CD14-positive monocyte (primary cell): ENCODE measurements at regions not wholly inside any gene's neighbourhood (a gene's known extent, or its start where the extent isn't known, plus 50 kb on each side); places are given as distances from the start of the nearest gene placed in this dataset.

Experiments
- DNase-seq, 3 donors: peaks; one replicate each; pipeline ENCODE4 v3.0.0-alpha.2; 2011 to 2022
- H2AFZ ChIP-seq: 2 replicates; pipeline ENCODE4 v1.6.0; 2012; ENCODE audit warnings: mild to moderate bottlenecking, low read depth, low read length, inconsistent platforms; ENCODE audit not compliant: insufficient read depth, poor library complexity, severe bottlenecking
- H3K27ac ChIP-seq, 2 donors: 1 replicate in 1 of 2; 2 replicates in 1 of 2; pipeline ENCODE4 v1.5.1; 2012 to 2013; ENCODE audit warnings: low read length in 2 of 2, control low read depth in 1 of 2, inconsistent platforms in 1 of 2, low read depth in 1 of 2, mild to moderate bottlenecking in 1 of 2
- H3K27me3 ChIP-seq, 2 donors: one replicate each; pipeline versions ENCODE4 v1.6.0 to v1.6.1; 2011 to 2013; ENCODE audit warnings: low read length in 2 of 2; ENCODE audit not compliant: control insufficient read depth in 2 of 2, insufficient read depth in 2 of 2
- H3K36me3 ChIP-seq, 2 donors: replicated peaks in 1 of 2; 1 replicate in 1 of 2; 2 replicates in 1 of 2; pipeline versions ENCODE4 v1.5.1 to v1.6.1; 2012 to 2013; ENCODE audit warnings: low read length in 2 of 2, control low read depth in 1 of 2, inconsistent platforms in 1 of 2, mild to moderate bottlenecking in 1 of 2; ENCODE audit not compliant: insufficient read depth in 2 of 2, control insufficient read depth in 1 of 2
- H3K4me1 ChIP-seq, 2 donors: 1 replicate in 1 of 2; 2 replicates in 1 of 2; pipeline versions ENCODE4 v1.5.1 to v1.6.1; 2012 to 2013; ENCODE audit warnings: low read length in 2 of 2, control low read depth in 1 of 2, inconsistent platforms in 1 of 2, mild to moderate bottlenecking in 1 of 2, moderate library complexity in 1 of 2; ENCODE audit not compliant: insufficient read depth in 2 of 2, control insufficient read depth in 1 of 2
- H3K4me2 ChIP-seq: replicated peaks from 2 replicates; pipeline ENCODE3; 2012; ENCODE audit warnings: low read length, moderate library complexity, mild to moderate bottlenecking; ENCODE audit not compliant: poor library complexity, severe bottlenecking; ENCODE audit errors: extremely low read depth
- H3K4me3 ChIP-seq, 3 experiments: fragments of 200-600 bp in 1 of 3; sonication (generic) in 1 of 3; replicated peaks in 1 of 3; 1 replicate in 2 of 3; 2 replicates in 1 of 3; pipeline ENCODE4 v1.5.1; 2011 to 2013; ENCODE audit warnings: low read length in 3 of 3, mild to moderate bottlenecking in 3 of 3, control low read depth in 2 of 3, low read depth in 2 of 3, inconsistent platforms in 1 of 3, moderate library complexity in 1 of 3
- H3K79me2 ChIP-seq: 2 replicates; pipeline ENCODE4 v1.6.0; 2012; ENCODE audit warnings: mild to moderate bottlenecking, control low read depth, inconsistent platforms, low read length, moderate library complexity; ENCODE audit not compliant: insufficient read depth
- H3K9ac ChIP-seq: 2 replicates; pipeline ENCODE4 v1.6.0; 2017; ENCODE audit warnings: low read length, mild to moderate bottlenecking; ENCODE audit not compliant: insufficient read depth, poor library complexity, severe bottlenecking
- H3K9me3 ChIP-seq, 2 donors: replicated peaks in 1 of 2; 1 replicate in 1 of 2; 2 replicates in 1 of 2; pipeline versions ENCODE4 v1.5.1 to v1.6.1; 2012 to 2013; ENCODE audit warnings: low read length in 2 of 2, control low read depth in 1 of 2; ENCODE audit not compliant: control insufficient read depth in 1 of 2, insufficient read depth in 1 of 2
- H4K20me1 ChIP-seq: 2 replicates; pipeline ENCODE4 v1.6.0; 2012; ENCODE audit warnings: mild to moderate bottlenecking, low read length, control low read depth, moderate library complexity; ENCODE audit not compliant: insufficient read depth
- H3K27ac Mint-ChIP-seq, 7 donors: one replicate each; pipeline ENCODE4 v1.8.0; 2020; ENCODE audit warnings: mild to moderate bottlenecking in 7 of 7, mixed read lengths in 7 of 7, moderate library complexity in 6 of 7, inconsistent platforms in 2 of 7
- H3K27me3 Mint-ChIP-seq, 3 donors: one replicate each; pipeline ENCODE4 v1.8.0; 2021 to 2022; ENCODE audit warnings: low read depth in 3 of 3, mild to moderate bottlenecking in 3 of 3, mixed read lengths in 3 of 3, moderate library complexity in 3 of 3, inconsistent platforms in 1 of 3
- H3K36me3 Mint-ChIP-seq, 2 donors: one replicate each; pipeline ENCODE4 v1.8.0; 2020; ENCODE audit warnings: mixed read lengths in 2 of 2, inconsistent platforms in 1 of 2, mild to moderate bottlenecking in 1 of 2
- H3K4me1 Mint-ChIP-seq: one replicate; pipeline ENCODE4 v1.8.0; 2020; ENCODE audit warnings: mild to moderate bottlenecking, mixed read lengths
- H3K4me3 Mint-ChIP-seq, 2 donors: one replicate each; pipeline ENCODE4 v1.8.0; 2020; ENCODE audit warnings: mild to moderate bottlenecking in 2 of 2, mixed read lengths in 2 of 2, moderate library complexity in 1 of 2
- H3K9me3 Mint-ChIP-seq, 7 donors: one replicate each; pipeline ENCODE4 v1.8.0; 2020 to 2022; ENCODE audit warnings: mixed read lengths in 7 of 7, mild to moderate bottlenecking in 6 of 7, moderate library complexity in 6 of 7, inconsistent platforms in 2 of 7
- WGBS: methylation state at CpG from one replicate; pipeline ENCODE4 v1.1.5; 2013; ENCODE audit warnings: missing lambda C conversion rate; ENCODE audit not compliant: insufficient coverage; 5-methylcytosine and 5-hydroxymethylcytosine counted together
- intact Hi-C, 2 donors: fragments of 100-400 bp; cut with micrococcal nuclease; formaldehyde crosslinking; loops; one replicate each; pipeline versions ENCODE4 v1.15.0 to v1.15.1; 2023
- TF ChIP-seq, protein P1 (sequence below): fragments of 200-600 bp; IDR thresholded peaks from one replicate; pipeline ENCODE4 v1.8.0; 2022; ENCODE audit warnings: antibody characterized with exemption, mild to moderate bottlenecking

DNA sequence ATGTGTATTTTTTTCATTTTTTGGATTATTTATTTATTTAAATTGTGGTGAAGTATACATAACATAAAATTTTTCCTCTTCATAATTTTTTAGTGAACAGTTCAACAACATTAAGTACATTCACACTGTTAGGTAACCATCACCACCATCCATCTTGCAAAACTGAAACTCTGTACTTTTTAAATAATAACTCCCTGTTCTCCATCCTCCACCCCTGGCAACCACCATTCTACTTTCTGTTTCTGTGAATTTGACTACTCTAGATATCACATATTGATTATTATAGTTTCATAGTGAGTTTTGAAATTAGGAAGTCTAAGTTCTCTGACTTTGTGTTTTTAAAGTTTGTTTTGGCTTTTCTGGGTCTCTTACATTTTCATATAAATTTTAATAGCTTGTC is 89.3 kb upstream of the STX18 start:
- H3K4me3 Mint-ChIP-seq, result no peak overlapping the region
- H3K4me1 ChIP-seq, result no peaks in the 10 kb centered on the region
- no peak overlapping the region for H3K27ac ChIP-seq
- no peak overlapping the region for H3K9ac ChIP-seq
- no peak for DNase-seq
- H3K36me3 ChIP-seq, result no peaks in the 10 kb centered on the region
- H3K27me3 ChIP-seq, result no peaks in the 10 kb centered on the region
- H3K4me3 ChIP-seq, result no peak overlapping the region
- no peaks in the 10 kb centered on the region for H3K79me2 ChIP-seq
- no peaks in the 10 kb centered on the region for H4K20me1 ChIP-seq
- H3K27me3 Mint-ChIP-seq, result peaks cover 0 to 2% (median 2%) of the 10 kb centered on the region in 3 donors
- intact Hi-C loops, result no loop called here
- no peaks in the 10 kb centered on the region for H3K36me3 Mint-ChIP-seq
- TF ChIP-seq, protein P1, sequence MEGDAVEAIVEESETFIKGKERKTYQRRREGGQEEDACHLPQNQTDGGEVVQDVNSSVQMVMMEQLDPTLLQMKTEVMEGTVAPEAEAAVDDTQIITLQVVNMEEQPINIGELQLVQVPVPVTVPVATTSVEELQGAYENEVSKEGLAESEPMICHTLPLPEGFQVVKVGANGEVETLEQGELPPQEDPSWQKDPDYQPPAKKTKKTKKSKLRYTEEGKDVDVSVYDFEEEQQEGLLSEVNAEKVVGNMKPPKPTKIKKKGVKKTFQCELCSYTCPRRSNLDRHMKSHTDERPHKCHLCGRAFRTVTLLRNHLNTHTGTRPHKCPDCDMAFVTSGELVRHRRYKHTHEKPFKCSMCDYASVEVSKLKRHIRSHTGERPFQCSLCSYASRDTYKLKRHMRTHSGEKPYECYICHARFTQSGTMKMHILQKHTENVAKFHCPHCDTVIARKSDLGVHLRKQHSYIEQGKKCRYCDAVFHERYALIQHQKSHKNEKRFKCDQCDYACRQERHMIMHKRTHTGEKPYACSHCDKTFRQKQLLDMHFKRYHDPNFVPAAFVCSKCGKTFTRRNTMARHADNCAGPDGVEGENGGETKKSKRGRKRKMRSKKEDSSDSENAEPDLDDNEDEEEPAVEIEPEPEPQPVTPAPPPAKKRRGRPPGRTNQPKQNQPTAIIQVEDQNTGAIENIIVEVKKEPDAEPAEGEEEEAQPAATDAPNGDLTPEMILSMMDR, result no peak
- H3K4me2 ChIP-seq, result no peak overlapping the region
- H3K9me3 Mint-ChIP-seq, result peaks cover 0 to 9% (median 1%) of the 10 kb centered on the region in 7 donors
- H2AFZ ChIP-seq, result no peak overlapping the region
- H3K27ac Mint-ChIP-seq, result no peak overlapping the region
- H3K4me1 Mint-ChIP-seq, result no peaks in the 10 kb centered on the region
- H3K9me3 ChIP-seq, result no peaks in the 10 kb centered on the region

DNA sequence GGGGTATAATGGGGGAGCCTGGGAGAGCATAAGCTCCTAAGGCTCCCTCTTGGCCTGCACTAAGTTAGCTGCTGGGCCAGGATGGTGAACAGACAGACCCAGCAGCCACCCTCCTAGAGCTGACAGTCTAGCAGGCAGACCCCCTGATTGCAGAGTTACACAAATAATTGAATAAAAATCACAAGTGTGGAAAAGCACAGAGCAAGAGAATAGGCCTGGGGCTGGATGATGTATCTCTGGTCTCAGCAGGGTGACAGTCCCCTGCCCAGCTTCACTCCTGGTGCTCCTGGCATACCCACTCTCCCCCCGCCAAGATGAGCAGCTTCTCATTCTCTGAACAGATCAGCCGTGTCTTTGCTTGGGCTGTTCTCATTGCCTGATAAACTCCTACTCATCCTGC is 86.1 kb upstream of the STX18 start:
- Mint-ChIP-seq H3K4me1 (peaks cover 5% of the 10 kb centered on the region), H3K9me3 (peaks cover 0 to 12% (median 3%) of the 10 kb centered on the region in 7 donors), H3K27ac (no peak overlapping the region), H3K4me3 (no peak overlapping the region), H3K27me3 (no peaks in the 10 kb centered on the region), H3K36me3 (no peaks in the 10 kb centered on the region)
- Histone ChIP-seq H3K4me2 (no peak overlapping the region), H3K27me3 (no peaks in the 10 kb centered on the region), H3K4me1 (no peaks in the 10 kb centered on the region), H3K36me3 (no peaks in the 10 kb centered on the region), H3K9ac (no peak overlapping the region), H3K9me3 (peaks cover 0 to 4% of the 10 kb centered on the region in 2 donors), H3K4me3 (no peak overlapping the region), H3K27ac (no peak overlapping the region), H3K79me2 (no peaks in the 10 kb centered on the region), H4K20me1 (no peaks in the 10 kb centered on the region), H2AFZ (no peak overlapping the region)
- intact Hi-C loops, result no loop called here
- DNase-seq, result no peak
- TF ChIP-seq, protein P1, result no peak
- 100% methylated on average over 2 of the region's 2 CpGs for WGBS
